ENCODE measurements at regions not wholly inside any gene's neighbourhood (a gene's known extent, or its start where the extent isn't known, plus 50 kb on each side); places are given as distances from the start of the nearest gene placed in this dataset.

DNA sequence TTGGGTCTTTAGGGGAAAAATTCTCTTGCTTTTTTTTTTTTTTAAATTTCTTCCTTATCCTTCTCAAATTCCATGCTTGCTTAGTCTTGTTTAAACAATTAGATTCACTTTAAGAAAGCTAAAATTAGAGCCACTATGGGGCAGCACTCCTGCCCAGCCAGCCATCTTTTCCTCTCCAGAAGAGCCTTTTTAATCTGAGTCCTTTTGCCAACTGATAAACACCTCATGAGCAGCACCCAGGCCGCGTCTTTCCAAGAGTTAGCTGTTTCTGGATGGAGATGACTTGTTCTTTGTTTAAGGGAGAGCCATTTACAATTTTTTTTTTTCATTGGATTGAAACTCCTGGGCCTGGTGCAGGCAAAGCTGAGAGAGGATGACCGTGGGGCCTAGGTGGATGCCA, 53.3 kb upstream of the TSPAN2 start:
- TF ChIP-seq SUZ12 (IDR thresholded peaks at IDR 0.05; ENCODE audit: extremely low read depth, insufficient read depth, insufficient read length) (no peak), YY1 (IDR thresholded peaks at IDR 0.05; ENCODE audit: insufficient read depth, insufficient read length) (no peak), ZNF274 (IDR thresholded peaks at IDR 0.05; ENCODE audit: low read depth, low read length) (no peak)
